OCI-LY7 (cell line): ENCODE measurements at regions not wholly inside any gene's neighbourhood (a gene's known extent, or its start where the extent isn't known, plus 50 kb on each side); places are given as distances from the start of the nearest gene placed in this dataset.
A peak's percentile ranks its signal among the peaks of the same experiment; 100 is the strongest.

Experiments used
- BruUV-seq: library from RNA; stranded (reverse); fragments of 400-500 nt; replicated peaks from 2 replicates; lab custom pipeline; 2021; lab: Mats Ljungman, UMichigan
- CTCF ChIA-PET: fragments of 300-600 bp; sonication (Branson Sonifier 250); formaldehyde crosslinking; loops from one replicate; lab custom pipeline; 2022; ENCODE audit warnings: antibody characterized with exemption; ENCODE audit not compliant: unreplicated experiment; lab: Charles Lee
- POLR2A ChIA-PET: fragments of 300-600 bp; sonication (Branson Sonifier 250); formaldehyde crosslinking; loops from one replicate; lab custom pipeline; 2022; ENCODE audit warnings: antibody characterized with exemption; lab: Charles Lee
- DNase-seq: peaks from one replicate; pipeline ENCODE4 v3.0.0-alpha.2; 2015; ENCODE audit warnings: low spot score
- H2AFZ ChIP-seq: fragments of 200-600 bp; sonication (generic), shearing (Covaris generic); 2 replicates; pipeline ENCODE4 v1.6.1; 2014; ENCODE audit warnings: mild to moderate bottlenecking, antibody characterized with exemption, low read length, moderate library complexity
- H3K27ac ChIP-seq: fragments of 200-600 bp; sonication (generic); 2 replicates; pipeline ENCODE4 v1.5.1; 2014; ENCODE audit warnings: mixed run types, low read depth, mild to moderate bottlenecking, moderate library complexity, low read length, inconsistent platforms; ENCODE audit not compliant: poor library complexity, severe bottlenecking
- H3K36me3 ChIP-seq: fragments of 200-600 bp; sonication (generic); 2 replicates; pipeline ENCODE4 v1.6.1; 2014; ENCODE audit warnings: mild to moderate bottlenecking, antibody characterized with exemption, low read length, moderate library complexity, mixed read lengths; ENCODE audit not compliant: insufficient read depth
- H3K4me1 ChIP-seq: fragments of 200-600 bp; sonication (generic); 2 replicates; pipeline ENCODE4 v1.5.1; 2014; ENCODE audit warnings: mild to moderate bottlenecking, low read length; ENCODE audit not compliant: insufficient read depth, poor library complexity, severe bottlenecking
- H3K4me2 ChIP-seq: fragments of 200-600 bp; sonication (generic); 2 replicates; pipeline ENCODE4 v1.6.1; 2014; ENCODE audit warnings: mild to moderate bottlenecking, low read length
- H3K4me3 ChIP-seq: fragments of 200-600 bp; sonication (generic); 2 replicates; pipeline ENCODE4 v1.5.1; 2014; ENCODE audit warnings: mild to moderate bottlenecking, low read depth, low read length; ENCODE audit not compliant: poor library complexity, severe bottlenecking
- H3K79me2 ChIP-seq: fragments of 200-600 bp; sonication (generic); 2 replicates; pipeline ENCODE4 v1.6.1; 2016; ENCODE audit warnings: low read depth, mild to moderate bottlenecking, low read length, moderate library complexity, mixed read lengths; ENCODE audit not compliant: insufficient read depth
- H3K9me2 ChIP-seq: fragments of 200-600 bp; sonication (generic); 2 replicates; pipeline ENCODE4 v1.6.1; 2016; ENCODE audit warnings: mild to moderate bottlenecking, low read length, mixed read lengths; ENCODE audit not compliant: insufficient read depth
- H3K9me3 ChIP-seq: fragments of 200-600 bp; sonication (generic); 2 replicates; pipeline ENCODE4 v1.6.1; 2014; ENCODE audit warnings: mild to moderate bottlenecking, mixed run types, low read length, mixed read lengths
- H4K20me1 ChIP-seq: fragments of 200-600 bp; sonication (generic); 2 replicates; pipeline ENCODE4 v1.6.1; 2014; ENCODE audit warnings: mild to moderate bottlenecking, antibody characterized with exemption, low read length, moderate library complexity, mixed read lengths; ENCODE audit not compliant: insufficient read depth
- CTCF ChIP-seq: fragments of 200-600 bp; sonication (generic); conservative IDR thresholded peaks from 2 replicates; pipeline ENCODE4 v1.5.1; 2014; ENCODE audit warnings: mild to moderate bottlenecking, antibody characterized with exemption, low read length, moderate library complexity, mixed read lengths
- EZH2phosphoT487 ChIP-seq: fragments of 200-600 bp; sonication (generic); IDR thresholded peaks from 2 replicates; pipeline ENCODE4 v1.6.1; 2018; ENCODE audit warnings: low read depth, borderline replicate concordance, mild to moderate bottlenecking, mixed run types, antibody characterized with exemption, low read length, moderate library complexity, mixed read lengths
- intact Hi-C: fragments of 100-400 bp; cut with micrococcal nuclease; formaldehyde crosslinking; loops from one replicate; pipeline ENCODE4 v1.10.0; 2022; ENCODE audit not compliant: unreplicated experiment

- H3K4me2 ChIP-seq: no peak overlapping the region
- H3K9me2 ChIP-seq: no peaks in the 10 kb centered on the region
- ChIA-PET CTCF (no interaction called here), POLR2A (no interaction called here)
- no peak for TF ChIP-seq EZH2phosphoT487
- TF ChIP-seq CTCF: no peak
- no peaks in the 10 kb centered on the region for H3K79me2 ChIP-seq
- H3K4me3 ChIP-seq: no peak overlapping the region
- no peaks in the 10 kb centered on the region for H3K4me1 ChIP-seq
- no peaks in the 10 kb centered on the region for H3K9me3 ChIP-seq
- no peaks in the 10 kb centered on the region for H4K20me1 ChIP-seq
- intact Hi-C loops: no loop called here
- H3K27ac ChIP-seq: no peak overlapping the region
- BruUV-seq: no TSS peak
- no peak overlapping the region for H2AFZ ChIP-seq
- no peak for DNase-seq
- H3K36me3 ChIP-seq: no peaks in the 10 kb centered on the region
Observed at GRCh38 chr13:90880790-90881189, 466.7 kb upstream of the MIR17HG start.

DNA sequence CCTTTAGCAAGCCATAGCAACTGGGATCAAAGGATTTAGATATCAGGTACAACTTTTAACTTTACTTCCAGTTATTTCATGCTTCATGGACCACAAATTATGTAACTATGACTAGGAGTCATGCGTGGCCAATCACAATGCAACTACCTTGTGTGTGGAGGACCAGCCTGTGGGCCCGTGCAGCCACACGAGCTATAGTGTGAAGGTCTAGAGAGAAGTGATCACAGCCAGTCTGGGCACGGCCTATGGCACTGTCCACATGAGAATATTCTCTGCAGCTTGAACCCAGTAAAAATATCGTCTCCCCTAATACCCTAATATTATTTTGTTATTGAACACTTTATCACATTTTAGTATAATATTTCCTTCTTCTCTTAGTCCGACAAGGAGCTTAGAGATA is 464.9 kb upstream of the MIR17HG start:
- no peak overlapping the region for H3K4me2 ChIP-seq
- intact Hi-C loops: no loop called here
- H4K20me1 ChIP-seq: no peaks in the 10 kb centered on the region
- H3K36me3 ChIP-seq: no peaks in the 10 kb centered on the region
- ChIA-PET POLR2A (interaction anchor here (0.6 to 1.1 kb wide), 4 partner anchors 8 to 1405 kb away, joined by 3 to 7 read pairs (median 3); no protein-coding TSS in a partner anchor), CTCF (no interaction called here)
- DNase-seq: no peak
- no peaks in the 10 kb centered on the region for H3K4me1 ChIP-seq
- no peak overlapping the region for H3K4me3 ChIP-seq
- no peaks in the 10 kb centered on the region for H3K9me2 ChIP-seq
- no peaks in the 10 kb centered on the region for H3K79me2 ChIP-seq
- H3K9me3 ChIP-seq: no peaks in the 10 kb centered on the region
- no peak overlapping the region for H2AFZ ChIP-seq
- TF ChIP-seq EZH2phosphoT487 (no peak), CTCF (no peak)
- H3K27ac ChIP-seq: no peak overlapping the region
- BruUV-seq: no TSS peak

DNA sequence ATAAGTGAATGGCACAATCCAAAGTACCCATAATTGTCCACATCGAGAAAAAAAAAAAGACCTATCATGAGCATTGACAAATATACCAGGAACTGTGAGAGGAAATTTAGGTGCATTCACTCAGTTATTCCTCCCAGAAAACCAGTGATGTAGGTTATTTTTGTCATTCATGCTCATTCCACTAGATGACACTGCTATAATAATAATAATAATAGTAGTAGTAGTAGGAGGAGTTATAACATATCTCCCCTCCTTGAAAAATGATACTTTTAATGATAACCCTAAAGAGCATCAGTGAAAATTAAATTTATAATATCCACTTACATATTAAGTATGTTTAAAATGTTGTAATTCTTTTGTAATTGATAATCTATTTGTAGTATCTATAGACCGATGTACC is 463.9 kb upstream of the MIR17HG start:
- ChIA-PET POLR2A (no interaction called here), CTCF (no interaction called here)
- no peak overlapping the region for H3K4me3 ChIP-seq
- H3K9me3 ChIP-seq: no peaks in the 10 kb centered on the region
- H3K4me2 ChIP-seq: no peak overlapping the region
- no peak for DNase-seq
- no peaks in the 10 kb centered on the region for H3K4me1 ChIP-seq
- BruUV-seq: no TSS peak
- no peaks in the 10 kb centered on the region for H3K79me2 ChIP-seq
- no peak overlapping the region for H3K27ac ChIP-seq
- no peaks in the 10 kb centered on the region for H3K9me2 ChIP-seq
- H3K36me3 ChIP-seq: no peaks in the 10 kb centered on the region
- TF ChIP-seq EZH2phosphoT487: no peak
- TF ChIP-seq CTCF: peak; percentile 53
- H2AFZ ChIP-seq: no peak overlapping the region
- no peaks in the 10 kb centered on the region for H4K20me1 ChIP-seq
- intact Hi-C loops: no loop called here
